ENCODE measurements at regions not wholly inside any gene's neighbourhood (a gene's known extent, or its start where the extent isn't known, plus 50 kb on each side); places are given as distances from the start of the nearest gene placed in this dataset.
A peak's percentile ranks its signal among the peaks of the same experiment; 100 is the strongest.

- no peak overlapping the region for H3K4me3 ChIP-seq (ENCODE audit: low read depth, low read length)
- DNase-seq (ENCODE audit: low read depth): no peak
- TF ChIP-seq CTCF (IDR thresholded peaks at IDR 0.05; ENCODE audit: control insufficient read depth, extremely low read depth, insufficient read depth): peak; percentile 55
Observed at GRCh38 chr20:11553603-11554002, 364.1 kb upstream of the BTBD3 start.

- H3K4me3 ChIP-seq (ENCODE audit: low read depth, low read length): no peak overlapping the region
- no peak for DNase-seq (ENCODE audit: low read depth)
- TF ChIP-seq CTCF (IDR thresholded peaks at IDR 0.05; ENCODE audit: control insufficient read depth, extremely low read depth, insufficient read depth): no peak
Observed at GRCh38 chr20:11555510-11555909, 362.2 kb upstream of the BTBD3 start.

- TF ChIP-seq CTCF (IDR thresholded peaks at IDR 0.05; ENCODE audit: control insufficient read depth, extremely low read depth, insufficient read depth): no peak
- no peak for DNase-seq (ENCODE audit: low read depth)
- no peak overlapping the region for H3K4me3 ChIP-seq (ENCODE audit: low read depth, low read length)
Observed at GRCh38 chr20:11556410-11556809, 361.3 kb upstream of the BTBD3 start.

- DNase-seq (ENCODE audit: low read depth): no peak
- H3K4me3 ChIP-seq (ENCODE audit: low read depth, low read length): no peak overlapping the region
- TF ChIP-seq CTCF (IDR thresholded peaks at IDR 0.05; ENCODE audit: control insufficient read depth, extremely low read depth, insufficient read depth): no peak
Observed at GRCh38 chr20:11564491-11564890, 353.2 kb upstream of the BTBD3 start.

- DNase-seq (ENCODE audit: low read depth): no peak
- TF ChIP-seq CTCF (IDR thresholded peaks at IDR 0.05; ENCODE audit: control insufficient read depth, extremely low read depth, insufficient read depth): no peak
- H3K4me3 ChIP-seq (ENCODE audit: low read depth, low read length): no peak overlapping the region
Observed at GRCh38 chr20:11569163-11569562, 348.5 kb upstream of the BTBD3 start.

- no peak overlapping the region for H3K4me3 ChIP-seq (ENCODE audit: low read depth, low read length)
- DNase-seq (ENCODE audit: low read depth): no peak
- TF ChIP-seq CTCF (IDR thresholded peaks at IDR 0.05; ENCODE audit: control insufficient read depth, extremely low read depth, insufficient read depth): no peak
Observed at GRCh38 chr20:11573507-11573906, 344.2 kb upstream of the BTBD3 start.

- peak; percentile 4 for DNase-seq (ENCODE audit: low read depth)
Observed at GRCh38 chr20:11581271-11581670, 336.4 kb upstream of the BTBD3 start.

More at GRCh38 chr20:11581271-11581670, 336.4 kb upstream of the BTBD3 start:
- no peak overlapping the region for H3K4me3 ChIP-seq (ENCODE audit: low read depth, low read length)
- no peak for TF ChIP-seq CTCF (IDR thresholded peaks at IDR 0.05; ENCODE audit: control insufficient read depth, extremely low read depth, insufficient read depth)

All from LNCaP clone FGC (cell line).